IMR-90 (cell line): ENCODE measurements at regions not wholly inside any gene's neighbourhood (a gene's known extent, or its start where the extent isn't known, plus 50 kb on each side); places are given as distances from the start of the nearest gene placed in this dataset.

Experiments
- ATAC-seq: fragments of 200-7000 bp; cut with Tn5 transposase; 2 replicates; pipeline ENCODE4 v1.9.1; 2020; ENCODE audit warnings: low read depth, mild to moderate bottlenecking, moderate library complexity
- BruUV-seq: library from RNA; stranded (reverse); fragments of 400-500 nt; replicated peaks from 2 replicates; lab custom pipeline; 2021; lab: Mats Ljungman, UMichigan
- CTCF ChIA-PET: fragments of 300-600 bp; formaldehyde crosslinking; extraction: SDS; loops from one replicate; lab custom pipeline; 2021; ENCODE audit warnings: antibody characterized with exemption; lab: Yijun Ruan, JAX
- POLR2A ChIA-PET: fragments of 300-600 bp; sonication (Branson Sonifier 250); formaldehyde crosslinking; loops from one replicate; lab custom pipeline; 2022; ENCODE audit warnings: antibody characterized with exemption; ENCODE audit not compliant: unreplicated experiment; lab: Charles Lee
- DNase-seq: peaks from one replicate; pipeline ENCODE4 v3.0.0; 2013
- H2AFZ ChIP-seq: replicated peaks from 2 replicates; pipeline ENCODE3; 2013; ENCODE audit warnings: low read length, mild to moderate bottlenecking; ENCODE audit not compliant: poor library complexity
- H2AK5ac ChIP-seq: 2 replicates; pipeline ENCODE4 v1.6.1; 2013; ENCODE audit warnings: low read depth, low read length, inconsistent platforms
- H2AK9ac ChIP-seq: replicated peaks from 2 replicates; pipeline ENCODE3; 2013; ENCODE audit warnings: mild to moderate bottlenecking, low read depth, low read length, moderate library complexity; ENCODE audit not compliant: poor library complexity
- H2BK120ac ChIP-seq: 2 replicates; pipeline ENCODE4 v1.6.1; 2013; ENCODE audit warnings: low read depth, low read length, inconsistent platforms
- H2BK15ac ChIP-seq: 3 replicates; pipeline ENCODE4 v1.6.1; 2013; ENCODE audit warnings: low read depth, low read length, inconsistent platforms
- H2BK20ac ChIP-seq: 2 replicates; pipeline ENCODE4 v1.6.1; 2013; ENCODE audit warnings: low read depth, mild to moderate bottlenecking, inconsistent platforms, low read length, moderate library complexity
- H2BK5ac ChIP-seq: 2 replicates; pipeline ENCODE4 v1.6.1; 2013; ENCODE audit warnings: mild to moderate bottlenecking, low read depth, low read length, inconsistent platforms; ENCODE audit not compliant: poor library complexity, severe bottlenecking
- H3K14ac ChIP-seq: replicated peaks from 2 replicates; pipeline ENCODE4 v1.6.1; 2013; ENCODE audit warnings: low read depth, low read length, inconsistent platforms
- H3K18ac ChIP-seq: 2 replicates; pipeline ENCODE4 v1.6.1; 2013; ENCODE audit warnings: low read depth, low read length, control low read depth
- H3K23ac ChIP-seq: 2 replicates; pipeline ENCODE4 v1.6.1; 2013; ENCODE audit warnings: low read depth, low read length, inconsistent platforms
- H3K27ac ChIP-seq: 2 replicates; pipeline ENCODE4 v1.5.1; 2013; ENCODE audit warnings: mild to moderate bottlenecking, control low read depth, low read length; ENCODE audit not compliant: insufficient read depth
- H3K27me3 ChIP-seq: 2 replicates; pipeline ENCODE4 v1.6.1; 2013; ENCODE audit warnings: low read length; ENCODE audit not compliant: control insufficient read depth, insufficient read depth
- H3K36me3 ChIP-seq: 2 replicates; pipeline ENCODE4 v1.6.1; 2013; ENCODE audit warnings: low read length, mixed read lengths; ENCODE audit not compliant: control insufficient read depth, insufficient read depth
- H3K4ac ChIP-seq: 2 replicates; pipeline ENCODE4 v1.6.1; 2013; ENCODE audit warnings: low read depth, low read length, inconsistent platforms
- H3K4me1 ChIP-seq: 2 replicates; pipeline ENCODE4 v1.6.1; 2013; ENCODE audit warnings: low read length, mixed read lengths; ENCODE audit not compliant: control insufficient read depth, insufficient read depth
- H3K4me2 ChIP-seq: 2 replicates; pipeline ENCODE4 v1.6.1; 2013; ENCODE audit warnings: low read depth, mild to moderate bottlenecking, control low read depth, low read length, moderate library complexity
- H3K4me3 ChIP-seq: 2 replicates; pipeline ENCODE4 v1.5.1; 2013; ENCODE audit warnings: low read depth, mild to moderate bottlenecking, control low read depth, low read length, moderate library complexity; ENCODE audit not compliant: insufficient read depth
- H3K56ac ChIP-seq: 2 replicates; pipeline ENCODE4 v1.6.1; 2013; ENCODE audit warnings: low read length, inconsistent platforms; ENCODE audit not compliant: insufficient read depth; ENCODE audit errors: extremely low read depth
- H3K79me1 ChIP-seq, 2 experiments: 2 replicates each; pipeline ENCODE4 v1.6.1; 2013; ENCODE audit warnings: low read length in 2 of 2, inconsistent platforms in 1 of 2, low read depth in 1 of 2
- H3K9ac ChIP-seq: 2 replicates; pipeline ENCODE4 v1.6.1; 2013; ENCODE audit warnings: low read depth, low read length, control low read depth
- H3K9me1 ChIP-seq: 2 replicates; pipeline ENCODE4 v1.6.1; 2013; ENCODE audit warnings: low read length, inconsistent platforms; ENCODE audit not compliant: insufficient read depth
- H3K9me3 ChIP-seq: 2 replicates; pipeline ENCODE4 v1.6.1; 2013; ENCODE audit warnings: low read length; ENCODE audit not compliant: control insufficient read depth, insufficient read depth
- H4K20me1 ChIP-seq: 2 replicates; pipeline ENCODE4 v1.6.1; 2013; ENCODE audit warnings: low read length, inconsistent platforms; ENCODE audit not compliant: insufficient read depth
- H4K5ac ChIP-seq: 2 replicates; pipeline ENCODE4 v1.6.1; 2013; ENCODE audit warnings: mild to moderate bottlenecking, low read depth, low read length, control low read depth
- H4K8ac ChIP-seq, 2 experiments: 2 replicates each; pipeline ENCODE4 v1.6.1; 2013; ENCODE audit warnings: low read depth in 2 of 2, low read length in 2 of 2, control low read depth in 1 of 2, inconsistent platforms in 1 of 2
- H4K91ac ChIP-seq: 2 replicates; pipeline ENCODE4 v1.6.1; 2013; ENCODE audit warnings: low read depth, low read length, inconsistent platforms; ENCODE audit not compliant: insufficient read depth
- CEBPB ChIP-seq: IDR thresholded peaks from 2 replicates; pipeline ENCODE4 v1.6.1; 2012; ENCODE audit warnings: low read depth, low read length, improper control_type of control experiment
- MAFK ChIP-seq: IDR thresholded peaks from 2 replicates; pipeline ENCODE4 v1.6.1; 2012; ENCODE audit warnings: low read depth, low read length, improper control_type of control experiment
- MAZ ChIP-seq: IDR thresholded peaks from 2 replicates; pipeline ENCODE4 v1.6.1; 2012; ENCODE audit warnings: low read depth, mild to moderate bottlenecking, low read length, improper control_type of control experiment, moderate library complexity, borderline replicate concordance
- MXI1 ChIP-seq: IDR thresholded peaks from 2 replicates; pipeline ENCODE4 v1.6.1; 2012; ENCODE audit warnings: low read depth, mild to moderate bottlenecking, low read length, moderate library complexity, borderline replicate concordance
- RCOR1 ChIP-seq: IDR thresholded peaks from 2 replicates; pipeline ENCODE4 v1.6.1; 2012; ENCODE audit warnings: mild to moderate bottlenecking, low read length, improper control_type of control experiment; ENCODE audit not compliant: insufficient replicate concordance
- WGBS, 2 experiments: methylation state at CpG; one replicate each; pipeline versions ENCODE4 v1.1.5 to v1.1.7; 2013; ENCODE audit warnings: missing lambda C conversion rate in 2 of 2; ENCODE audit not compliant: insufficient read length in 1 of 2; ENCODE audit errors: extremely low coverage in 2 of 2; 5-methylcytosine and 5-hydroxymethylcytosine counted together
- dilution Hi-C: fragments of 300-500 bp; cut with HindIII; formaldehyde crosslinking; loops from one replicate; pipeline ENCODE4 v1.14.3; 2018; ENCODE audit warnings: low sequenced_read_pairs; ENCODE audit not compliant: unreplicated experiment
- in situ Hi-C: fragments of 300-500 bp; cut with MboI; formaldehyde crosslinking; loops from 3 replicates; pipeline ENCODE4 v1.14.3; 2019; ENCODE audit warnings: low sequenced_read_pairs, inconsistent platforms, mixed read lengths
- intact Hi-C: fragments of 100-400 bp; cut with micrococcal nuclease; formaldehyde crosslinking; loops from 2 replicates; pipeline ENCODE4 v1.10.0; 2022

- 33% methylated on average over 1 of the region's 9 CpGs; no CpG with 5 or more reads in 1 of the 2 experiments for WGBS, 2 experiments
- DNase-seq: no peak
- TF ChIP-seq MAZ (no peak), CEBPB (no peak), MXI1 (no peak), MAFK (no peak), RCOR1 (no peak)
- H3K79me1 ChIP-seq: no peaks in the 10 kb centered on the region
- no peak overlapping the region for H2BK120ac ChIP-seq
- dilution Hi-C loops (no loop called here), intact Hi-C loops (no loop called here), in situ Hi-C loops (no loop called here)
- H3K36me3 ChIP-seq: no peaks in the 10 kb centered on the region
- no peak overlapping the region for H3K23ac ChIP-seq
- no peak overlapping the region for H3K27ac ChIP-seq
- H4K20me1 ChIP-seq: no peaks in the 10 kb centered on the region
- H2BK20ac ChIP-seq: no peak overlapping the region
- no peak overlapping the region for H2BK5ac ChIP-seq
- H3K27me3 ChIP-seq: no peaks in the 10 kb centered on the region; the same call in 1 of the 2 replicates
- H3K4ac ChIP-seq: no peak overlapping the region
- H4K5ac ChIP-seq: no peak overlapping the region
- no peaks in the 10 kb centered on the region for H3K9me3 ChIP-seq
- H3K4me3 ChIP-seq: no peak overlapping the region
- no peak overlapping the region for H3K14ac ChIP-seq
- H2AFZ ChIP-seq: no peak overlapping the region
- H4K91ac ChIP-seq: no peak overlapping the region
- no peak overlapping the region for H3K56ac ChIP-seq
- H3K18ac ChIP-seq: no peak overlapping the region
- H2AK9ac ChIP-seq: no peak overlapping the region
- ChIA-PET CTCF (no interaction called here), POLR2A (no interaction called here)
- BruUV-seq: no TSS peak
- H3K9ac ChIP-seq: no peak overlapping the region
- no peak overlapping the region for H2BK15ac ChIP-seq
- no peak overlapping the region for H2AK5ac ChIP-seq
- H4K8ac ChIP-seq: no peak overlapping the region
- H3K4me1 ChIP-seq: no peaks in the 10 kb centered on the region
- H3K9me1 ChIP-seq: no peaks in the 10 kb centered on the region
- no peak overlapping the region for H3K4me2 ChIP-seq
- ATAC-seq: no peak
These were observed 168.0 kb upstream of the MYL2 start for GRCh38 chr12:111088409-111088808.
